Liver (tissue), 8 donors: ENCODE measurements at regions not wholly inside any gene's neighbourhood (a gene's known extent, or its start where the extent isn't known, plus 50 kb on each side); places are given as distances from the start of the nearest gene placed in this dataset.

Experiments used
- DNase-seq: peaks from one replicate; pipeline ENCODE4 v3.0.0-alpha.2; 2017; ENCODE audit warnings: low spot score
- H3K27ac ChIP-seq, 2 donors: one replicate each; pipeline ENCODE4 v1.7.0; 2013; ENCODE audit warnings: inconsistent platforms in 2 of 2, low read length in 2 of 2, control low read depth in 1 of 2, low read depth in 1 of 2, mild to moderate bottlenecking in 1 of 2
- H3K27me3 ChIP-seq, 4 donors: one replicate each; pipeline versions ENCODE4 v1.6.1 to v1.7.0; 2013; ENCODE audit warnings: low read length in 3 of 4, inconsistent platforms in 1 of 4, mild to moderate bottlenecking in 1 of 4, moderate library complexity in 1 of 4; ENCODE audit not compliant: control insufficient read depth in 4 of 4, insufficient read depth in 4 of 4
- H3K36me3 ChIP-seq, 4 donors: one replicate each; pipeline versions ENCODE4 v1.6.1 to v1.7.0; 2013; ENCODE audit warnings: low read length in 3 of 4, mild to moderate bottlenecking in 3 of 4, low read depth in 1 of 4, moderate library complexity in 1 of 4; ENCODE audit not compliant: control insufficient read depth in 4 of 4, insufficient read depth in 3 of 4
- H3K4me1 ChIP-seq, 4 donors: one replicate each; pipeline versions ENCODE4 v1.6.1 to v1.7.0; 2013; ENCODE audit warnings: low read length in 3 of 4, mild to moderate bottlenecking in 3 of 4, moderate library complexity in 1 of 4; ENCODE audit not compliant: control insufficient read depth in 4 of 4, insufficient read depth in 4 of 4
- H3K4me3 ChIP-seq, 3 donors: one replicate each; pipeline versions ENCODE4 v1.6.1 to v1.7.0; 2013; ENCODE audit warnings: low read length in 3 of 3, control low read depth in 1 of 3, low read depth in 1 of 3, mild to moderate bottlenecking in 1 of 3
- H3K9ac ChIP-seq, 2 donors: one replicate each; pipeline ENCODE4 v1.7.0; 2013; ENCODE audit warnings: low read length in 2 of 2, mild to moderate bottlenecking in 2 of 2, moderate library complexity in 2 of 2, control low read depth in 1 of 2, low read depth in 1 of 2
- H3K9me3 ChIP-seq, 4 donors: one replicate each; pipeline versions ENCODE4 v1.6.1 to v1.7.0; 2013; ENCODE audit warnings: low read length in 3 of 4; ENCODE audit not compliant: control insufficient read depth in 4 of 4
- ATF3 ChIP-seq: IDR thresholded peaks from 2 replicates; pipeline ENCODE4 v1.6.1; 2016; ENCODE audit warnings: antibody characterized with exemption
- CTCF ChIP-seq: fragments of 150-350 bp; IDR thresholded peaks from 2 replicates; pipeline ENCODE4 v1.5.1; 2017; ENCODE audit warnings: improper control_type of control experiment, low read depth, low read length; ENCODE audit not compliant: missing input control
- EGR1 ChIP-seq, 2 donors: IDR thresholded peaks; 2 replicates each; pipeline ENCODE4 v1.6.1; 2016 to 2018; ENCODE audit warnings: antibody characterized with exemption in 2 of 2, low read depth in 2 of 2
- FOXA1 ChIP-seq: IDR thresholded peaks from 2 replicates; pipeline ENCODE4 v1.6.1; 2016; ENCODE audit warnings: antibody characterized with exemption
- FOXA2 ChIP-seq: IDR thresholded peaks from 2 replicates; pipeline ENCODE4 v1.6.1; 2016; ENCODE audit warnings: antibody characterized with exemption
- GABPA ChIP-seq, 2 donors: IDR thresholded peaks in 1 of 2; conservative IDR thresholded peaks in 1 of 2; 2 replicates each; pipeline ENCODE4 v1.6.1; 2016; ENCODE audit warnings: antibody characterized with exemption in 2 of 2, mild to moderate bottlenecking in 1 of 2, moderate library complexity in 1 of 2
- HNF4A ChIP-seq, 2 donors: conservative IDR thresholded peaks; 2 replicates each; pipeline ENCODE4 v1.6.1; 2016; ENCODE audit warnings: antibody characterized with exemption in 2 of 2, mild to moderate bottlenecking in 2 of 2
- HNF4G ChIP-seq: IDR thresholded peaks from 2 replicates; pipeline ENCODE4 v1.6.1; 2016; ENCODE audit warnings: antibody characterized with exemption
- JUND ChIP-seq, 2 donors: IDR thresholded peaks; 2 replicates each; pipeline ENCODE4 v1.6.1; 2016; ENCODE audit warnings: antibody characterized with exemption in 2 of 2
- NR2F2 ChIP-seq: IDR thresholded peaks from 2 replicates; pipeline ENCODE4 v1.6.1; 2016; ENCODE audit warnings: antibody characterized with exemption
- RAD21 ChIP-seq, 2 donors: IDR thresholded peaks; 2 replicates each; pipeline ENCODE4 v1.6.1; 2016; ENCODE audit warnings: antibody characterized with exemption in 2 of 2, mild to moderate bottlenecking in 2 of 2
- RXRA ChIP-seq, 2 donors: IDR thresholded peaks; 2 replicates each; pipeline ENCODE4 v1.6.1; 2017 to 2018; ENCODE audit warnings: antibody characterized with exemption in 2 of 2, mild to moderate bottlenecking in 1 of 2
- SP1 ChIP-seq: IDR thresholded peaks from 2 replicates; pipeline ENCODE4 v1.6.1; 2018; ENCODE audit warnings: antibody characterized with exemption, mild to moderate bottlenecking
- TAF1 ChIP-seq: conservative IDR thresholded peaks from 2 replicates; pipeline ENCODE4 v1.6.1; 2016; ENCODE audit warnings: antibody characterized with exemption, mild to moderate bottlenecking
- YY1 ChIP-seq: IDR thresholded peaks from 2 replicates; pipeline ENCODE4 v1.6.1; 2016; ENCODE audit warnings: antibody characterized with exemption, mild to moderate bottlenecking
- ZBTB33 ChIP-seq: IDR thresholded peaks from 2 replicates; pipeline ENCODE4 v1.6.1; 2016; ENCODE audit warnings: antibody characterized with exemption
- WGBS: extraction: QIAGEN DNeasy Blood & Tissue Kit; methylation state at CpG from one replicate; pipeline ENCODE4 v1.1.7; 2013; 5-methylcytosine and 5-hydroxymethylcytosine counted together
- TF ChIP-seq, protein P1 (sequence below): IDR thresholded peaks from 2 replicates; pipeline ENCODE4 v1.6.1; 2016; ENCODE audit warnings: antibody characterized with exemption, mild to moderate bottlenecking
- TF ChIP-seq, protein P2 (sequence below): IDR thresholded peaks from 2 replicates; pipeline ENCODE4 v1.6.1; 2016; ENCODE audit warnings: antibody characterized with exemption
- donor health status: healthy.
- donor health status: healthy.
- donor health status: healthy.
- donor health status: healthy.
- donor health status: healthy.

DNA sequence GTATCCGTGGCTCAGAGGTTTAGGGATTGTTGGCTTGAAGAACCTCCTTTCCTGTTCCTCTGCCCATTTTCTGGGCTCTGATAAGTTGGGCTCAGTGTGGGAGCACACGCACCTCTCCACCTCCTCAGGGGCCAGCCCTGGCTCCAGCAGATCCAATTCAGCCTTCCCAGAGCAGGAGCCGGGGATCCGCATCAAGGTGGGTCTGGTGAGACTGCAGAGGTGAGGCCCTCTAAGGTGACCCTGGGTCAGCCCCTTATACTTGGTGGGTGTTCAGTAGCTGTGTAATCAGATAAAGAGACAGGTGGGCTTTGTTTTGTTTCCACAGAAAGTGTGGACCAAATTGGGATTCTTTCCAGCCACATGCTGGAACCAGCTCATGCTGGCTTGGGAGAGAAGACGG is 1466.0 kb downstream of the TBC1D22A start:
- WGBS: 88% methylated on average over 5 of the region's 5 CpGs
- no peak overlapping the region for H3K9ac ChIP-seq
- no peak overlapping the region for H3K4me3 ChIP-seq
- H3K27me3 ChIP-seq: peaks cover 0 to 3% (median 0%) of the 10 kb centered on the region in 4 donors
- DNase-seq: no peak
- H3K36me3 ChIP-seq: no peaks in the 10 kb centered on the region
- no peak overlapping the region for H3K27ac ChIP-seq
- no peaks in the 10 kb centered on the region for H3K4me1 ChIP-seq
- H3K9me3 ChIP-seq: no peaks in the 10 kb centered on the region
- TF ChIP-seq, protein P1, sequence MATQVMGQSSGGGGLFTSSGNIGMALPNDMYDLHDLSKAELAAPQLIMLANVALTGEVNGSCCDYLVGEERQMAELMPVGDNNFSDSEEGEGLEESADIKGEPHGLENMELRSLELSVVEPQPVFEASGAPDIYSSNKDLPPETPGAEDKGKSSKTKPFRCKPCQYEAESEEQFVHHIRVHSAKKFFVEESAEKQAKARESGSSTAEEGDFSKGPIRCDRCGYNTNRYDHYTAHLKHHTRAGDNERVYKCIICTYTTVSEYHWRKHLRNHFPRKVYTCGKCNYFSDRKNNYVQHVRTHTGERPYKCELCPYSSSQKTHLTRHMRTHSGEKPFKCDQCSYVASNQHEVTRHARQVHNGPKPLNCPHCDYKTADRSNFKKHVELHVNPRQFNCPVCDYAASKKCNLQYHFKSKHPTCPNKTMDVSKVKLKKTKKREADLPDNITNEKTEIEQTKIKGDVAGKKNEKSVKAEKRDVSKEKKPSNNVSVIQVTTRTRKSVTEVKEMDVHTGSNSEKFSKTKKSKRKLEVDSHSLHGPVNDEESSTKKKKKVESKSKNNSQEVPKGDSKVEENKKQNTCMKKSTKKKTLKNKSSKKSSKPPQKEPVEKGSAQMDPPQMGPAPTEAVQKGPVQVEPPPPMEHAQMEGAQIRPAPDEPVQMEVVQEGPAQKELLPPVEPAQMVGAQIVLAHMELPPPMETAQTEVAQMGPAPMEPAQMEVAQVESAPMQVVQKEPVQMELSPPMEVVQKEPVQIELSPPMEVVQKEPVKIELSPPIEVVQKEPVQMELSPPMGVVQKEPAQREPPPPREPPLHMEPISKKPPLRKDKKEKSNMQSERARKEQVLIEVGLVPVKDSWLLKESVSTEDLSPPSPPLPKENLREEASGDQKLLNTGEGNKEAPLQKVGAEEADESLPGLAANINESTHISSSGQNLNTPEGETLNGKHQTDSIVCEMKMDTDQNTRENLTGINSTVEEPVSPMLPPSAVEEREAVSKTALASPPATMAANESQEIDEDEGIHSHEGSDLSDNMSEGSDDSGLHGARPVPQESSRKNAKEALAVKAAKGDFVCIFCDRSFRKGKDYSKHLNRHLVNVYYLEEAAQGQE: no peak
- TF ChIP-seq ZBTB33 (no peak), EGR1 (IDR thresholded peaks at IDR 0.05; ENCODE audit: low read depth in 2 of 2) (no peak), ATF3 (no peak), SP1 (no peak), FOXA2 (no peak), TAF1 (no peak), RAD21 (IDR thresholded peaks at IDR 0.05) (no peak), HNF4G (no peak), YY1 (no peak), GABPA (IDR thresholded peaks at IDR 0.05 in 1 of 2, conservative IDR thresholded peaks at IDR 0.05 in 1 of 2) (no peak), CTCF (no peak), RXRA (IDR thresholded peaks at IDR 0.05) (no peak), FOXA1 (no peak), NR2F2 (no peak), HNF4A (conservative IDR thresholded peaks at IDR 0.05) (no peak), JUND (IDR thresholded peaks at IDR 0.05) (no peak)
- TF ChIP-seq, protein P2, sequence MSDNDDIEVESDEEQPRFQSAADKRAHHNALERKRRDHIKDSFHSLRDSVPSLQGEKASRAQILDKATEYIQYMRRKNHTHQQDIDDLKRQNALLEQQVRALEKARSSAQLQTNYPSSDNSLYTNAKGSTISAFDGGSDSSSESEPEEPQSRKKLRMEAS: no peak
